ENCODE measurements at regions not wholly inside any gene's neighbourhood (a gene's known extent, or its start where the extent isn't known, plus 50 kb on each side); places are given as distances from the start of the nearest gene placed in this dataset.

- DNase-seq, result no peak
These were observed 194.9 kb upstream of the TNRC6C start for GRCh38 chr17:77763575-77763974.

- no peak for DNase-seq
These were observed 193.2 kb upstream of the TNRC6C start for GRCh38 chr17:77765292-77765691.

- no peak for DNase-seq
These were observed 191.4 kb upstream of the TNRC6C start for GRCh38 chr17:77767148-77767547.

- peak; percentile 11 for DNase-seq
These were observed 190.2 kb upstream of the TNRC6C start for GRCh38 chr17:77768248-77768852.

GRCh38 chr17:77769215-77769614, 189.3 kb upstream of the TNRC6C start:
- DNase-seq, result peak; percentile 20

- DNase-seq, result no peak
These were observed 188.7 kb upstream of the TNRC6C start for GRCh38 chr17:77769762-77770161.

- DNase-seq, result no peak
These were observed 188.0 kb upstream of the TNRC6C start for GRCh38 chr17:77770331-77771105.

- DNase-seq, result no peak
These were observed 187.4 kb upstream of the TNRC6C start for GRCh38 chr17:77771145-77771544.

- no peak for DNase-seq
These were observed 186.9 kb upstream of the TNRC6C start for GRCh38 chr17:77771587-77771986.

- no peak for DNase-seq
These were observed 186.5 kb upstream of the TNRC6C start for GRCh38 chr17:77771998-77772397.

- DNase-seq, result peak; percentile 63
These were observed 186.0 kb upstream of the TNRC6C start for GRCh38 chr17:77772461-77772897.

- no peak for DNase-seq
These were observed 185.6 kb upstream of the TNRC6C start for GRCh38 chr17:77772899-77773358.

- no peak for DNase-seq
These were observed 184.3 kb upstream of the TNRC6C start for GRCh38 chr17:77774182-77774581.

GRCh38 chr17:77778636-77779489, 179.6 kb upstream of the TNRC6C start:
- DNase-seq, result peak; percentile 80

- no peak for DNase-seq
These were observed 178.6 kb upstream of the TNRC6C start for GRCh38 chr17:77779711-77780539.

GRCh38 chr17:77781536-77781935, 177.0 kb upstream of the TNRC6C start:
- no peak for DNase-seq

GRCh38 chr17:77782201-77782600, 176.3 kb upstream of the TNRC6C start:
- peak; percentile 74 for DNase-seq

GRCh38 chr17:77782611-77783010, 175.9 kb upstream of the TNRC6C start:
- DNase-seq, result no peak

GRCh38 chr17:77783991-77784820, 174.3 kb upstream of the TNRC6C start:
- DNase-seq, result no peak

- no peak for DNase-seq
These were observed 173.1 kb upstream of the TNRC6C start for GRCh38 chr17:77785312-77785905.

- DNase-seq, result no peak
These were observed 172.4 kb upstream of the TNRC6C start for GRCh38 chr17:77786090-77786489.
